Stimulated activated CD4-positive, alpha-beta T cell treated with anti-CD3 and anti-CD28 coated beads, TNF-alpha, amount 100 ng/mL, for 4 hours (primary cell): ENCODE measurements at regions not wholly inside any gene's neighbourhood (a gene's known extent, or its start where the extent isn't known, plus 50 kb on each side); places are given as distances from the start of the nearest gene placed in this dataset.
"Not testable (repeated sequence)": the region's sequence is repeated elsewhere in the genome, so short reads cannot be mapped to it uniquely, and the experiment has no call there.

ENCODE experiments used
- DNase-seq, 3 experiments: peaks; one replicate each; pipeline ENCODE4 v3.0.0-alpha.2; 2020; ENCODE audit warnings: low read depth in 3 of 3

DNA sequence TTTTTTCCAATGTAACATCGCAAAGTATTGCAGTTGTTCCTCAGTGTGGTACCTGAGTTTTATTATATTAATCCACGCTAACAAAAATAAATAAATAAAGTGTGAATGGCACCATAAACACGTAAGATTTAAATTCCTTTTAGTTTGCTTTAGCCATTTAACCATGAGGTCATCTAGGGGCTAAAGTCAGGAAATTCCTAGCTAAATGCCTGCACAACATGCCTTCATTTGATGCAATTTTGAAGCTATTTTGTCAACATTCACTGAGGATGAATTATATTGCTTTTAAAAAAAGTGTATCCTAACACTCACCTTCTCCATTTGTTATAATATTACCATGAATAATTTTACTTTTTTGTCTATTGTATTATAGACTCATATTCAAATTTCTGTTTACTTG is 714.4 kb downstream of the GATA3 start:
- DNase-seq: no peak

DNA sequence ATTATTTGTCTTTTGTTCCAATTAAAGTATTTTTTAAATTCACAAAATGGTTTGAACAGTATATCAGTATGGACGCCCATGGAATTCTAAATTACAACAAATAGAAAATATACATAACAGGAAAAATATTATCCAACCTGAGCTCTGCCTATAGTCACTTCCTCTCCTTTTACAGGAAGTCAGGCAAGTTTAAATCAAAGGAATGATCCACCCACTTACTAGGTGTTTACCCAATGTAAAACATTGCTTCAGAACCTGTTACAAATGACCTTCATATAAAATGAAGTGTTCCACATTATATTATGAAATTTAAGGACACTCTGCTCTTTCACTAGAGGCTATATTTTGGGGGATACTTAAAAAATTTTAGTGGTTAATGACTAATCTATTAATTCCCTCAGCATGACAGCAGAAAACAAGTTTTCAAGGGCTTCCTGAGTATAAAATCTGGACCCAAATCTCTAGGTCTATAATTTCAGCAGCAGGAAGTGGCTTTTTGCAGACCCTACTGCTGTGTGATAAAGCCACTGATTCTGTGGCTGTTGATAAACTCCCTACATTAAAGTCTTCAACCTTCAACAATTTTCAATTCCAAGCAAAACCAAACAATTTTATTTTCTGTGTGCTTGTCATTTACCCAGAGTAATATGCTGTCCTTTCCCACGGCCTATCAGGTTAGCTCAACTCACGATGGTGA is 722.6 kb downstream of the GATA3 start:
- no peak for DNase-seq

GRCh38 chr10:8778713-8779112 is 724.2 kb downstream of the GATA3 start:
- DNase-seq: no peak

DNA sequence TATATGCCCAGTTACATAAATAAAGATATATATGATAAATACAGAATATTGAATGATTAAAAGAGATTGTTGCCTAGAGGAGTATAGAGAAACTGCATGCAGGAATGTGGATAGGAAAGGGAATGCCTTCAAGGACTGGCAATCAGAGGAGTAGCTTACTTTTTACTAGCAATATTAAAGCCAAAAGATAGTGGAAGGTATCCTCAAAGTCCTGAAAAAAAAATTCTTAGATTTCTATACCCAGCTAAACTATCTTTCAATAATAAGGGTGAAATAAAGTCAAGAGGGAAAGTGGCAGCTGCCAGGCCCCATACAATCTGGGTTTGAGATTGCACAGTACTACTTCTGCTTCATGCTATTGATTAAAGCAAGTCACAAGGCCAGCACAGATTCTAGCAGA is 733.2 kb downstream of the GATA3 start:
- DNase-seq: no peak

DNA sequence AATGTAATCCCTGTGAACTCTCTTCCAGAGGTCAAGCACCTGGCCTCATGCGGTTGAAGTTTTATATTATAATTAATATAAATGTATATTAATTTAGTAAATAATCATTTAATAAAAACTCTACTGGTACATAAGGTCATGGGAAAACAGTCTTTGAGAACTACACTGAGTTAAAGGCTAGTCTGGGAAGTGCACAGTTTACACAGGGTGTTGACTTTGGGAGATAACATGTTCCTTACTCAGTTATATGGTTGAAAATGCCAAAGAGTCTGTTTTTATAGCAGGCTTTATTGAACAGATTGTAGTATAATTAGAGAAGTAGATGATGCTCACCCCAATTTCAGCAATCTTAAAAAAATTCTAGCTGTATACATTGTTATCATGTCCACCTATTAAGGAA is 735.9 kb downstream of the GATA3 start:
- no peak for DNase-seq

GRCh38 chr10:8794860-8795259 is 740.4 kb downstream of the GATA3 start:
- no peak for DNase-seq

GRCh38 chr10:8800426-8800825 is 745.9 kb downstream of the GATA3 start:
- no peak for DNase-seq

DNA sequence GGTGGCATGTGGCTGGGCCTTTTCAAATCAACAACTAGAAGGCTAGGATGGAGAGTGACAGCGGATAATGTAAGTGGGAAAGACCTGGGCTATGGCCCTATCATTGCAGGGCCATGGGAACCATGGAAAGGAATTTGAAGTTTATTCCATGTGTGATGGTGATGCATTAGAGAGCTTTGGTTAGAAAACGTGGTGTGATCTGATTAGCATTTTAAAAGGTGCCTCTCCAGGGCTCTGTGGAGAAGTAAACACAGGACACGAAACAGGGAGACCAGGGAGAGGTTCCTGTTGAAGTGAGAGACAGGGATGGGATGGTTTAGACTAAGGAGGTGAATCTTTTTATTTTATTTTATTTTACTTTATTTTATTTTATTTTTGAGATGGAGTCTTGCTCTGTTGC is 749.5 kb downstream of the GATA3 start:
- no peak for DNase-seq

DNA sequence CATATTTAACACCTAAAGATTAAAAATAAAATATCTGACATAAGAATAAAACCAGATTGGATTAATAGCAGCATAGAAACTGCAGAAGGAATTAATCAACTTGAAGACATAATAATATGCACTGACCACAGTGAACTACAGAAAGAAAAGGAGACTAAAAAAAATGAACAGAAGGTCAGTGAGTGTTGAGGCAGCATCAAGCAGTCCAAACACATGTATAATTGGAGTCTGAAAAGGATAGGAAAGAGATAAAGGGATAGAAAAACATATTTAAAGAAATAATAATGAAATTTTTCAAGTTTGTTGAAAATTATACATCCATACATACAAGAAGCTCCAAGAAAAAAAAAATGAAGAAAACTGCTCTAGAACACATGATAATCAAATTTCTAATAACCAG is 756.2 kb downstream of the GATA3 start:
- no peak for DNase-seq

GRCh38 chr10:8811201-8811600 is 756.7 kb downstream of the GATA3 start:
- no peak for DNase-seq

DNA sequence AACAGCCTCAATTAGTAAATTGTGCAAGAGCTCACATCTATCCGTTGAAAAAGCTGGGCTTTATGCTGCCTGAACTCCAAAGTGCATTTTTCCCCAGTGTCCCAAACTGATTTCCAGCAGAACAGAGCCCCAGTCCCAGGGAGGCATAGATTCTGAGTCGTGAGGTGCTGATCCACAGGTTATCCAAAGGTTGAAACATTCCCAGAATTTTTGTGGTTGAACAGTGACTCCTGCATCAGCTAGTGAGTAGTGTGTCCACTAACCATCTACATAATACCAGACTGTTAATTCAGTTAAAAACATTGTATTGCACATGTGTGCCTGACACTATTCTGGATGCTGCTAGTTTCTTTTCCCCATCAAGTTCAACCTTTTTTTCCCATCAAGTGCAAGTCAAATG is 761.5 kb downstream of the GATA3 start:
- no peak for DNase-seq

GRCh38 chr10:8817299-8817698 is 762.8 kb downstream of the GATA3 start:
- no peak for DNase-seq

DNA sequence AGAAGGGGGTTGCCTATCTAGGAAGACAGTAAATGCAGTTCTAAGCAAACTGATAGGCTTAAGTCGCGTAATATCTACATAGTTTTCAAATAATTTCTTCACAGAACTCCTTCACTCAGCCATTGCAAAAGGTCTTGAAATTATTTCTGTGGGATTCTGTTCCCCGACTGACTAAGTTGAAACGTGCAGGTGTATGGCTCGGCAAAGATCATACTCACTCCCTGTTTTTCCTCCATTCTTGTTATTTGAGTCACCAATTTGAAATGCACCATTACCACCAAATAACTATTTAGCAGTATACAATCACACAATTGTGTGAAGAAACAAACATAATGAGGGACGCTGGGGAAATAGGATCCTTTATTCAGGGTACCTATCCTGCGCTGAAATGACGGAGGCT is 771.1 kb downstream of the GATA3 start:
- no peak for DNase-seq

- no peak for DNase-seq
Observed at GRCh38 chr10:8829592-8829991, 775.1 kb downstream of the GATA3 start.

DNA sequence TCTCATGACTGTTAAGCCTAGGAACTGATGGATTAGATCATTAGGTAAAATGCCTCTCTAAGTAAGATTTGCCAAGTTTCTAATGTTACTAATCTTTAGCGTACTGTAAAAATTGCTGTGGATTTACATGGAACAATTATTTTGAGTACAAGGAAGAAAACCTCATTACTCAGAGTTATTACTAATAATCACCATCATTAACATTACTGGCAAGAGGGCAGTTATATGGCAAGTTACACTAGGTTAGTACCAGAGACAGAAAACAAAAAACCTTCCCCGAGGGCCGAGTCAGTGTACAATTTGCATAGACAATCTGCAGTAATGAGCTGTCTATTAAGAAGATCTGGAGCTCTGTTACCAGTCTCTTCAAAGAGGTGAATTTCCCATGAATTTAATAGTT is 775.6 kb downstream of the GATA3 start:
- DNase-seq: no peak

DNA sequence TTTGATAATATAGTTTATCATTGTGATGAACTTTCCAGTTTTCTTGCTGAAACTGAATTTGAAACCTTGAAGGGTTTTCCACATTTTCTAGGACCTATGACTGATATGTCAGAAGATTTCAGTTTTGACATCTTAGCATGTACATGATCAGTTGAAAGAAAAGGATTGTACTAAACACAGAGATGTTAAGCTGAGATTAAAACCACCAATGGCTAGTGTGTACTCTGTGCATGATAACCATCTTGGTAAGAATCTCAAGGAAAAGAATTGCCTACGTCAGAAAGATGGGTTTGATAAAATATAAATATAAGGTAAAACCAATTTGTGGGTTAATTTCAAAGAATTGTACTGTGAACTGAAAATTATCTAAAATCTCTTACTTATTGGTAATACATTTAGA is 776.4 kb downstream of the GATA3 start:
- DNase-seq: no peak

DNA sequence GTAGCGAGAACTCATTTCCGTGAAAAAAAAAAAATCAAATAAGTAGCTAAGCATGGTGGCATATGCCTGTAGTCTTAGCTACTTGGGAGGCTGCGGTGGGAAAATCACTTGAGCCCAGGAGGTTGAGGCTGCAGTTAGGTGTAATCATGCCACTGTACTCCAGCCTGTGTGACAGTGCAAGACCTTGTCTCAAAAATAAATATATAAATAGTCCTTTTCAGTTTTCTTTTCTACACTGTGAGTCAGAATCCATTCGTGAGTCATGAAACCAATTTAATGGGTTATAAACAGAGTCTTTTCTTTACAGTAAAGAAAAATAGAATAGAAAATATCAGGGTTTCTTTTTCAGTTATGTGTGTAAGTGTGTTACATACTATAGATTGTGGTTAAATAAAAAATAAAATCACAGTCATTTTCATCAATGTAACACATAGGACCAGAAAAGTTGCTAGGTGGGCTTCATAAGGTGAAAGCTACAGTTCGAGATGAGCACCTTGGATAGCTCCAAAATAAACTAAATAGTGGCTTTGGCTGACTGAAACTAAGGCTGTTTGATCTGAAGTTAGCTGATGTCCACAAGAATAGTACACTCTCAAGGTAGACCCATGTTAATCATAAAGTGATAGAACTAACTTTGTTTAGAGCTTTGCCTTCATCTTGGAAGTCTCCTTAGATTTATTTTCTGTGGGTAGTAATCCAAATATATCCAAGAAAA is 781.1 kb downstream of the GATA3 start:
- DNase-seq: no peak

- DNase-seq: no peak
Observed at GRCh38 chr10:8840356-8840755, 785.9 kb downstream of the GATA3 start.

- no peak for DNase-seq
Observed at GRCh38 chr10:8844141-8844540, 789.7 kb downstream of the GATA3 start.

GRCh38 chr10:8852546-8852945 is 798.1 kb downstream of the GATA3 start:
- no peak for DNase-seq

DNA sequence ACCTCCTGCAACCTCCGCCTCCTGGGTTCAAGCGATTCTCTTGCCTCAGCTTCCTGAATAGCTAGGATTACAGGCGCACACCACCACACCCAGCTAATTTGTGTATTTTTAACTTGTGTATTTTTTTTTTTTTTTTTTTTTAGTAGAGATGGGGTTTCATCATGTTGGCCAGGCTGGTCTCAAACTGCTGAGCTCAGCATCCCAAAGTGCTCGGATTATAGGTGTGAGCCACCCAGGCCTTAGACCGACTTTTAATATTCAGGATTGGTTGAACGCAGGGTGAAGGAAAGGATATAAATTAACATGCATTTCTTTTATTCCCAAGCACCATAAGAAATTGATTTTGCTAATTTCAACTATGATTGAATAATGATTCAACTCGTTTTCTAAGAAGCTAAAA is 798.6 kb downstream of the GATA3 start:
- DNase-seq: no peak

GRCh38 chr10:8868924-8869323 is 814.4 kb downstream of the GATA3 start:
- not testable (repeated sequence) for DNase-seq

- DNase-seq: no peak
Observed at GRCh38 chr10:8873310-8873709, 818.8 kb downstream of the GATA3 start.

DNA sequence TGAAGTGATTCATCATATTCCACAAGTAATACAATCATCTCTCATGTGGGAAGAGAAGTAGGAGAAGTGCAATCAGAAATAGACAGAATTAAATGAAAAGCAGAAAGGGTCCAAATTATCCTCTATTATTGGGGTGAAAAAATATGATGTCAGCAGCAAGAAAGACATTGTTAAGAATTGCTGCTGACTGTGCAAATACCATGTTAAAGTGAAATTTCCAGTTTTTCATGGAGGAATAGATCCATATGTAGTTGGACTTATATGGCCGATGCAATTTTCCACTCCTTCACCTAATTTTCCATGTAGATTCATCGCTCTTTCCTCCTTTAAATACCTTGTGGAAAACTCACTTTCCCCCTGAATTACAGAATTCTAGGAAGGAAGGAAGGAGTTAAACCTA is 819.8 kb downstream of the GATA3 start:
- no peak for DNase-seq
